ENCODE measurements at regions not wholly inside any gene's neighbourhood (a gene's known extent, or its start where the extent isn't known, plus 50 kb on each side); places are given as distances from the start of the nearest gene placed in this dataset.

- TF ChIP-seq CTCF (conservative IDR thresholded peaks at IDR 0.05) (no peak), ZFX (IDR thresholded peaks at IDR 0.05) (no peak)
Observed at GRCh38 chr17:70610161-70610560, 440.8 kb downstream of the KCNJ2 start.
